Spleen (tissue), 11 donors: ENCODE measurements at regions not wholly inside any gene's neighbourhood (a gene's known extent, or its start where the extent isn't known, plus 50 kb on each side); places are given as distances from the start of the nearest gene placed in this dataset.

ENCODE experiments used
- DNase-seq: peaks from one replicate; pipeline ENCODE4 v3.0.0-alpha.2; 2020
- H3K27ac ChIP-seq, 8 donors: fragments of 200-600 bp; sonication (generic) in 7 of 8; 1 replicate in 4 of 8; 2 replicates in 4 of 8; pipeline versions ENCODE4 v1.5.0 to v1.8.0; 2016 to 2021; ENCODE audit warnings: inconsistent platforms in 4 of 8, mild to moderate bottlenecking in 4 of 8, moderate library complexity in 1 of 8
- H3K27me3 ChIP-seq, 7 donors: fragments of 200-600 bp; sonication (generic) in 6 of 7; replicated peaks in 1 of 7; 1 replicate in 4 of 7; 2 replicates in 3 of 7; pipeline versions ENCODE4 v1.5.0 to v1.8.0; 2016 to 2021; ENCODE audit warnings: inconsistent platforms in 3 of 7, mild to moderate bottlenecking in 1 of 7
- H3K36me3 ChIP-seq, 6 donors: fragments of 200-600 bp; sonication (generic) in 5 of 6; 1 replicate in 4 of 6; 2 replicates in 2 of 6; pipeline versions ENCODE4 v1.5.0 to v1.8.0; 2016 to 2021; ENCODE audit warnings: inconsistent platforms in 2 of 6
- H3K4me1 ChIP-seq, 6 donors: fragments of 200-600 bp; sonication (generic) in 5 of 6; 1 replicate in 3 of 6; 2 replicates in 3 of 6; pipeline versions ENCODE4 v1.5.0 to v1.8.0; 2016 to 2021; ENCODE audit warnings: inconsistent platforms in 3 of 6
- H3K4me3 ChIP-seq, 8 donors: fragments of 200-600 bp; sonication (generic) in 7 of 8; 1 replicate in 4 of 8; 2 replicates in 4 of 8; pipeline versions ENCODE4 v1.5.0 to v1.8.0; 2016 to 2021; ENCODE audit warnings: inconsistent platforms in 4 of 8, mild to moderate bottlenecking in 4 of 8, moderate library complexity in 2 of 8
- H3K9me3 ChIP-seq, 8 donors: fragments of 200-600 bp; sonication (generic) in 7 of 8; 1 replicate in 4 of 8; 2 replicates in 4 of 8; pipeline versions ENCODE4 v1.5.0 to v1.8.0; 2016 to 2021; ENCODE audit warnings: inconsistent platforms in 4 of 8
- CTCF ChIP-seq, 11 experiments: fragments of 200-600 bp in 7 of 11; fragments of 450-650 bp in 4 of 11; sonication (generic) in 4 of 11; IDR thresholded peaks in 8 of 11; conservative IDR thresholded peaks in 3 of 11; 1 replicate in 7 of 11; 2 replicates in 4 of 11; pipeline versions ENCODE4 v1.4.0 to v1.8.0; 2016 to 2021; ENCODE audit warnings: antibody characterized with exemption in 11 of 11, inconsistent platforms in 4 of 11, mild to moderate bottlenecking in 1 of 11
- POLR2A ChIP-seq, 3 donors: fragments of 450-650 bp; IDR thresholded peaks; one replicate each; pipeline ENCODE4 v1.5.1; 2017; ENCODE audit warnings: antibody characterized with exemption in 3 of 3, mild to moderate bottlenecking in 1 of 3
- POLR2AphosphoS5 ChIP-seq, 3 donors: sonication (generic); formaldehyde crosslinking; IDR thresholded peaks; one replicate each; pipeline ENCODE4 v1.5.1; 2017; ENCODE audit warnings: antibody characterized with exemption in 3 of 3
- WGBS, 5 donors: extraction: QIAGEN DNeasy Blood & Tissue Kit in 3 of 5; methylation state at CpG; one replicate each; pipeline versions ENCODE4 v1.1.5 to v1.1.7; 2013 to 2018; 5-methylcytosine and 5-hydroxymethylcytosine counted together
- intact Hi-C: fragments of 100-400 bp; cut with DNase I; formaldehyde crosslinking; loops from one replicate; pipeline ENCODE4 v1.15.0; 2023; ENCODE audit warnings: low total_unique reads
- donor health status: healthy with polysubstance abuse.
- donor health status: DM: no; HTN: no; CAD: no; lungs with moderate emphysema.
- donor health status: DM: no; HTN: no; CAD: no.
- donor health status: Bipolar disorder and iron deficiency.
- donor health status: healthy.
- donor health status: DM: no; HTN: no; CAD: no.
- donor health status: DM: yes; HTN: yes; CAD: no.

DNA sequence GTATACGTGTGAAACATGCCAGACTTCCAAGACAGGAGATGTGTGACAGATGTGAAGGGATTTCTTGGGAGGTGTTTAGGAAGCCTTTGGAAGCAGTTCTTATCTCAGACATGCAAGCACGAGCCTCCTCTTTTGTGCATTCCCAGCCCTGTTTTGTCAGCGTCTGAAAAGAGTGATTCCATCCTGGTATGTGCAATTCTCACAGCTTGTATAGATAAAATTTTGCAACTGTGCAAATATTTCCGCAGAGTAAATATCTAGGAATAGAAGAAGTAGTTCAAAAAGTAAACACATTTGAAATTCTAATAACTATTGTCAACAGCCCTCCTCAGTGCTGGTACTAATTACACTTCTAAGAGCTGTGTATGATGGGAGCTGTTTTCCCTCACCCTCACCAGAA, 72.3 kb upstream of the C1QTNF9B start:
- peaks cover 0 to 18% (median 5%) of the 10 kb centered on the region in 6 donors for H3K4me1 ChIP-seq
- intact Hi-C loops = no loop called here
- no peak overlapping the region for H3K4me3 ChIP-seq
- H3K27me3 ChIP-seq = no peaks in the 10 kb centered on the region
- 58 to 73% (median 64%) methylated on average over 4 of the region's 4 CpGs for WGBS, 5 donors
- no peak overlapping the region for H3K27ac ChIP-seq
- DNase-seq = no peak
- no peaks in the 10 kb centered on the region for H3K9me3 ChIP-seq
- TF ChIP-seq POLR2AphosphoS5 (IDR thresholded peaks at IDR 0.05) (no peak), POLR2A (IDR thresholded peaks at IDR 0.05) (no peak), CTCF (IDR thresholded peaks at IDR 0.05 in 8 of 11, conservative IDR thresholded peaks at IDR 0.05 in 3 of 11) (no peak)
- H3K36me3 ChIP-seq = no peaks in the 10 kb centered on the region

GRCh38 chr13:23979361-23980159, 82.3 kb upstream of the C1QTNF9B start:
- Histone ChIP-seq H3K27me3 (peaks cover 0 to 36% (median 13%) of the 10 kb centered on the region in 7 donors), H3K27ac (peak overlapping the region; percentile 24 to 89 (median 75)), H3K36me3 (no peaks in the 10 kb centered on the region), H3K4me3 (peak overlapping the region; percentile 51 to 72 (median 57)), H3K4me1 (peaks cover 0 to 27% (median 14%) of the 10 kb centered on the region in 6 donors), H3K9me3 (no peaks in the 10 kb centered on the region)
- TF ChIP-seq CTCF (IDR thresholded peaks at IDR 0.05 in 8 of 11, conservative IDR thresholded peaks at IDR 0.05 in 3 of 11) (no peak), POLR2AphosphoS5 (IDR thresholded peaks at IDR 0.05) (peak; percentile 58 to 90 (median 76)), POLR2A (IDR thresholded peaks at IDR 0.05) (peak in 1 of 3 donors; percentile 64)
- DNase-seq = peak; percentile 88
- WGBS, 5 donors = 1 to 3% (median 2%) methylated on average over 28 to 43 of the region's 43 CpGs
- intact Hi-C loops = no loop called here

DNA sequence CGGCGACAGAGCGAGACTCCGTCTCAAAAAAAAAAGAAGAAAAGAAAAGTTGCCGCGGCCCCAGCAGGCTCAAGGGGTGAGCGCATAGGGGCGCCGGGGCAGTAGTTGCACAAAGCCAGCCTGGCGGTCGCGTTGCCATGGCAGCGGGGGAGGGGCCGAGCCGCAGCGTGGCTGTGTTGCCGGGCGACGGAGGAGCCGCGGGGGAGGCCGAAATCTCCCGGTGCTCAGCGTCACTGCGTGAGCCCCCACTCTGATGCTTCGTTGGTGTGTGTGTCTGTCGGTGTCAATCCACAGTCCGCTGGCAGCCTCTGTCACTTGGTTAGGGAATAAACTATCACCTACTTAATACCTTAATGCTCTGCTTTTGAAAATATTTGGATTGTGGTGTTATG, 82.9 kb upstream of the C1QTNF9B start:
- intact Hi-C loops = no loop called here
- TF ChIP-seq POLR2A (IDR thresholded peaks at IDR 0.05) (peak in 1 of 3 donors; percentile 11), CTCF (IDR thresholded peaks at IDR 0.05 in 8 of 11, conservative IDR thresholded peaks at IDR 0.05 in 3 of 11) (no peak), POLR2AphosphoS5 (IDR thresholded peaks at IDR 0.05) (peak; percentile 8 to 76 (median 74))
- peak overlapping the region; percentile 51 to 72 (median 57) for H3K4me3 ChIP-seq
- peaks cover 0 to 27% (median 17%) of the 10 kb centered on the region in 6 donors for H3K4me1 ChIP-seq
- H3K27ac ChIP-seq = peak overlapping the region; percentile 39 to 89 (median 75)
- DNase-seq = peak; percentile 94
- WGBS, 5 donors = 0 to 2% (median 1%) methylated on average over 28 of the region's 28 CpGs
- no peaks in the 10 kb centered on the region for H3K9me3 ChIP-seq
- H3K36me3 ChIP-seq = no peaks in the 10 kb centered on the region
- peaks cover 0 to 36% (median 13%) of the 10 kb centered on the region in 7 donors for H3K27me3 ChIP-seq

GRCh38 chr13:23983671-23984070, 86.4 kb upstream of the C1QTNF9B start:
- H3K36me3 ChIP-seq = no peaks in the 10 kb centered on the region
- DNase-seq = no peak
- no peak overlapping the region for H3K4me3 ChIP-seq
- no peaks in the 10 kb centered on the region for H3K9me3 ChIP-seq
- H3K27me3 ChIP-seq = peaks cover 0 to 32% (median 13%) of the 10 kb centered on the region in 7 donors
- peaks cover 0 to 32% (median 17%) of the 10 kb centered on the region in 6 donors for H3K4me1 ChIP-seq
- intact Hi-C loops = no loop called here
- H3K27ac ChIP-seq = no peak overlapping the region
- 84 to 97% (median 90%) methylated on average over 4 of the region's 4 CpGs for WGBS, 5 donors
- TF ChIP-seq POLR2A (IDR thresholded peaks at IDR 0.05) = no peak
- no peak for TF ChIP-seq POLR2AphosphoS5 (IDR thresholded peaks at IDR 0.05)
- TF ChIP-seq CTCF (IDR thresholded peaks at IDR 0.05 in 8 of 11, conservative IDR thresholded peaks at IDR 0.05 in 3 of 11) = no peak
